NCI-H1092 (cell line): ENCODE measurements at regions not wholly inside any gene's neighbourhood (a gene's known extent, or its start where the extent isn't known, plus 50 kb on each side); places are given as distances from the start of the nearest gene placed in this dataset.
"Not testable (repeated sequence)": the region's sequence is repeated elsewhere in the genome, so short reads cannot be mapped to it uniquely, and the experiment has no call there.

ENCODE experiments used
- DNase-seq: peaks from one replicate; lab custom pipeline; 2025; lab: John Stamatoyannopoulos, UW

GRCh38 chr11:45384711-45385241 is 98.6 kb upstream of the SYT13 start:
- DNase-seq, result no peak

GRCh38 chr11:45384016-45384415 is 97.9 kb upstream of the SYT13 start:
- no peak for DNase-seq

- no peak for DNase-seq
Observed at GRCh38 chr11:45383224-45383623, 97.1 kb upstream of the SYT13 start.

- DNase-seq, result no peak
Observed at GRCh38 chr11:45382133-45382878, 96.2 kb upstream of the SYT13 start.

- DNase-seq, result no peak
Observed at GRCh38 chr11:45379162-45379863, 93.2 kb upstream of the SYT13 start.

GRCh38 chr11:45378516-45378915 is 92.4 kb upstream of the SYT13 start:
- no peak for DNase-seq

- no peak for DNase-seq
Observed at GRCh38 chr11:45374653-45375059, 88.5 kb upstream of the SYT13 start.

- DNase-seq, result no peak
Observed at GRCh38 chr11:45374130-45374529, 88.0 kb upstream of the SYT13 start.

- no peak for DNase-seq
Observed at GRCh38 chr11:45373506-45374035, 87.4 kb upstream of the SYT13 start.

GRCh38 chr11:45372414-45372813 is 86.3 kb upstream of the SYT13 start:
- DNase-seq, result not testable (repeated sequence)

GRCh38 chr11:45371251-45372115 is 85.3 kb upstream of the SYT13 start:
- DNase-seq, result peak; percentile 83

- DNase-seq, result no peak
Observed at GRCh38 chr11:45369313-45369712, 83.2 kb upstream of the SYT13 start.

- DNase-seq, result no peak
Observed at GRCh38 chr11:45368697-45369096, 82.6 kb upstream of the SYT13 start.

- DNase-seq, result no peak
Observed at GRCh38 chr11:45366619-45367190, 80.6 kb upstream of the SYT13 start.

GRCh38 chr11:45365961-45366618 is 79.9 kb upstream of the SYT13 start:
- no peak for DNase-seq

- no peak for DNase-seq
Observed at GRCh38 chr11:45362636-45363035, 76.5 kb upstream of the SYT13 start.

- DNase-seq, result no peak
Observed at GRCh38 chr11:45361551-45361950, 75.4 kb upstream of the SYT13 start.

GRCh38 chr11:45355706-45356041 is 69.5 kb upstream of the SYT13 start:
- DNase-seq, result no peak

- peak; percentile 92 for DNase-seq
Observed at GRCh38 chr11:45354976-45355705, 69.0 kb upstream of the SYT13 start.

GRCh38 chr11:45348729-45349128 is 62.6 kb upstream of the SYT13 start:
- DNase-seq, result no peak
